ENCODE measurements at regions not wholly inside any gene's neighbourhood (a gene's known extent, or its start where the extent isn't known, plus 50 kb on each side); places are given as distances from the start of the nearest gene placed in this dataset.

GRCh38 chr6:137740967-137741761 is 125.9 kb upstream of the TNFAIP3 start:
- ATAC-seq (ENCODE audit: insufficient number of reproducible peaks, low FRiP score, low read depth) (no peak), DNase-seq (ENCODE audit: low spot score) (no peak)
- no peaks in the 10 kb centered on the region for H3K36me3 ChIP-seq
- TF ChIP-seq, protein P1, sequence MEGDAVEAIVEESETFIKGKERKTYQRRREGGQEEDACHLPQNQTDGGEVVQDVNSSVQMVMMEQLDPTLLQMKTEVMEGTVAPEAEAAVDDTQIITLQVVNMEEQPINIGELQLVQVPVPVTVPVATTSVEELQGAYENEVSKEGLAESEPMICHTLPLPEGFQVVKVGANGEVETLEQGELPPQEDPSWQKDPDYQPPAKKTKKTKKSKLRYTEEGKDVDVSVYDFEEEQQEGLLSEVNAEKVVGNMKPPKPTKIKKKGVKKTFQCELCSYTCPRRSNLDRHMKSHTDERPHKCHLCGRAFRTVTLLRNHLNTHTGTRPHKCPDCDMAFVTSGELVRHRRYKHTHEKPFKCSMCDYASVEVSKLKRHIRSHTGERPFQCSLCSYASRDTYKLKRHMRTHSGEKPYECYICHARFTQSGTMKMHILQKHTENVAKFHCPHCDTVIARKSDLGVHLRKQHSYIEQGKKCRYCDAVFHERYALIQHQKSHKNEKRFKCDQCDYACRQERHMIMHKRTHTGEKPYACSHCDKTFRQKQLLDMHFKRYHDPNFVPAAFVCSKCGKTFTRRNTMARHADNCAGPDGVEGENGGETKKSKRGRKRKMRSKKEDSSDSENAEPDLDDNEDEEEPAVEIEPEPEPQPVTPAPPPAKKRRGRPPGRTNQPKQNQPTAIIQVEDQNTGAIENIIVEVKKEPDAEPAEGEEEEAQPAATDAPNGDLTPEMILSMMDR (IDR thresholded peaks at IDR 0.05), result no peak
- H3K9me3 ChIP-seq, result no peaks in the 10 kb centered on the region
- no peaks in the 10 kb centered on the region for H3K4me1 ChIP-seq (ENCODE audit: control insufficient read depth in 1 of 2, low read depth in 2 of 2)
- no peak overlapping the region for H3K27ac ChIP-seq
- H3K27me3 ChIP-seq (replicated peaks; ENCODE audit: insufficient read depth), result no peaks in the 10 kb centered on the region
- H3K4me3 ChIP-seq, result no peak overlapping the region

DNA sequence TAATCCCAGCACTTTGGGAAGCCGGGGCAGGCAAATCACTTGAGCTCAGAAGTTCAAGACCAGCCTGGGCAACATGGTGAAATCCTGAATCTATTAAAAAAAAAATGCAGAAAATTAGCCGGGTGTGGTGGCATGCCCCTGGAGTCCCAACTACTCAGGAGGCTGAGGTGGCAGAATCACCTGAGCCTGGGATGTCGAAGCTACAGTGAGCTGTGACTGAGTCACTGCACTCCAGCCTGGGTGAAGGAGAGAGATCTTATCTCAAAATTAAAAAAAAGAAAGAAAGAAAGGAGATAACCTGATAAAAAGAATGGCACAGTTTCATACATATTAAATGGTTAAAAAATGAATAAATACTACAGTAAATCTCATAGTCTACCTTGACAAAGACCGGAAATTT is 123.6 kb upstream of the TNFAIP3 start:
- Histone ChIP-seq H3K27me3 (replicated peaks; ENCODE audit: insufficient read depth) (no peaks in the 10 kb centered on the region), H3K4me3 (no peak overlapping the region), H3K27ac (no peak overlapping the region), H3K4me1 (ENCODE audit: control insufficient read depth in 1 of 2, low read depth in 2 of 2) (no peaks in the 10 kb centered on the region), H3K36me3 (no peaks in the 10 kb centered on the region), H3K9me3 (no peaks in the 10 kb centered on the region)
- TF ChIP-seq, protein P1 (IDR thresholded peaks at IDR 0.05), result no peak
- DNase-seq (ENCODE audit: low spot score) (no peak), ATAC-seq (ENCODE audit: insufficient number of reproducible peaks, low FRiP score, low read depth) (no peak)

GRCh38 chr6:137744877-137745276 is 122.2 kb upstream of the TNFAIP3 start:
- Histone ChIP-seq H3K36me3 (no peaks in the 10 kb centered on the region), H3K9me3 (no peaks in the 10 kb centered on the region), H3K27me3 (replicated peaks; ENCODE audit: insufficient read depth) (no peaks in the 10 kb centered on the region), H3K4me3 (no peak overlapping the region), H3K27ac (no peak overlapping the region), H3K4me1 (ENCODE audit: control insufficient read depth in 1 of 2, low read depth in 2 of 2) (peaks cover 0 to 12% of the 10 kb centered on the region in 2 donors)
- ATAC-seq (ENCODE audit: insufficient number of reproducible peaks, low FRiP score, low read depth) (no peak), DNase-seq (ENCODE audit: low spot score) (no peak)
- TF ChIP-seq, protein P1 (IDR thresholded peaks at IDR 0.05), result no peak

GRCh38 chr6:137745321-137745720 is 121.7 kb upstream of the TNFAIP3 start:
- TF ChIP-seq, protein P1 (IDR thresholded peaks at IDR 0.05), result no peak
- no peaks in the 10 kb centered on the region for H3K9me3 ChIP-seq
- H3K4me3 ChIP-seq, result no peak overlapping the region
- DNase-seq (ENCODE audit: low spot score) (no peak), ATAC-seq (ENCODE audit: insufficient number of reproducible peaks, low FRiP score, low read depth) (no peak)
- no peak overlapping the region for H3K27ac ChIP-seq
- H3K27me3 ChIP-seq (replicated peaks; ENCODE audit: insufficient read depth), result no peaks in the 10 kb centered on the region
- H3K36me3 ChIP-seq, result no peaks in the 10 kb centered on the region
- peaks cover 0 to 13% of the 10 kb centered on the region in 2 donors for H3K4me1 ChIP-seq (ENCODE audit: control insufficient read depth in 1 of 2, low read depth in 2 of 2)

GRCh38 chr6:137746264-137746663 is 120.8 kb upstream of the TNFAIP3 start:
- Histone ChIP-seq H3K27ac (no peak overlapping the region), H3K4me1 (ENCODE audit: control insufficient read depth in 1 of 2, low read depth in 2 of 2) (peaks cover 0 to 13% of the 10 kb centered on the region in 2 donors), H3K36me3 (no peaks in the 10 kb centered on the region), H3K9me3 (no peaks in the 10 kb centered on the region), H3K27me3 (replicated peaks; ENCODE audit: insufficient read depth) (no peaks in the 10 kb centered on the region), H3K4me3 (no peak overlapping the region)
- no peak for DNase-seq (ENCODE audit: low spot score)
- ATAC-seq (ENCODE audit: insufficient number of reproducible peaks, low FRiP score, low read depth), result no peak
- TF ChIP-seq, protein P1 (IDR thresholded peaks at IDR 0.05), result no peak

All from thoracic aorta (tissue), 2 donors.